Neural progenitor cell (in vitro differentiated cells): ENCODE measurements at regions not wholly inside any gene's neighbourhood (a gene's known extent, or its start where the extent isn't known, plus 50 kb on each side); places are given as distances from the start of the nearest gene placed in this dataset.

Source experiments
- EZH2 ChIP-seq: fragments of 200-600 bp; sonication (generic); IDR thresholded peaks from 2 replicates; pipeline ENCODE4 v1.6.1; 2017; ENCODE audit warnings: antibody characterized with exemption, mild to moderate bottlenecking, moderate library complexity
- TF ChIP-seq, protein P1 (sequence below): fragments of 200-600 bp; sonication (generic); IDR thresholded peaks from 2 replicates; pipeline ENCODE4 v1.5.1; 2017; ENCODE audit warnings: antibody characterized with exemption, mild to moderate bottlenecking

GRCh38 chr1:209512821-209513220 lies 70.7 kb upstream of the CAMK1G start:
- TF ChIP-seq, protein P1, sequence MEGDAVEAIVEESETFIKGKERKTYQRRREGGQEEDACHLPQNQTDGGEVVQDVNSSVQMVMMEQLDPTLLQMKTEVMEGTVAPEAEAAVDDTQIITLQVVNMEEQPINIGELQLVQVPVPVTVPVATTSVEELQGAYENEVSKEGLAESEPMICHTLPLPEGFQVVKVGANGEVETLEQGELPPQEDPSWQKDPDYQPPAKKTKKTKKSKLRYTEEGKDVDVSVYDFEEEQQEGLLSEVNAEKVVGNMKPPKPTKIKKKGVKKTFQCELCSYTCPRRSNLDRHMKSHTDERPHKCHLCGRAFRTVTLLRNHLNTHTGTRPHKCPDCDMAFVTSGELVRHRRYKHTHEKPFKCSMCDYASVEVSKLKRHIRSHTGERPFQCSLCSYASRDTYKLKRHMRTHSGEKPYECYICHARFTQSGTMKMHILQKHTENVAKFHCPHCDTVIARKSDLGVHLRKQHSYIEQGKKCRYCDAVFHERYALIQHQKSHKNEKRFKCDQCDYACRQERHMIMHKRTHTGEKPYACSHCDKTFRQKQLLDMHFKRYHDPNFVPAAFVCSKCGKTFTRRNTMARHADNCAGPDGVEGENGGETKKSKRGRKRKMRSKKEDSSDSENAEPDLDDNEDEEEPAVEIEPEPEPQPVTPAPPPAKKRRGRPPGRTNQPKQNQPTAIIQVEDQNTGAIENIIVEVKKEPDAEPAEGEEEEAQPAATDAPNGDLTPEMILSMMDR = no peak
- no peak for TF ChIP-seq EZH2
